AG04449 (cell line): ENCODE measurements at regions not wholly inside any gene's neighbourhood (a gene's known extent, or its start where the extent isn't known, plus 50 kb on each side); places are given as distances from the start of the nearest gene placed in this dataset.

Experiments
- CTCF ChIA-PET: fragments of 350-600 bp; formaldehyde crosslinking; extraction: SDS; loops from one replicate; lab custom pipeline; 2021; ENCODE audit warnings: antibody characterized with exemption; lab: Yijun Ruan, JAX
- POLR2A ChIA-PET: fragments of 400-600, 350-600 bp; formaldehyde crosslinking; extraction: SDS; loops from one replicate; lab custom pipeline; 2020; ENCODE audit warnings: antibody characterized with exemption, inconsistent platforms; lab: Yijun Ruan, JAX
- DNase-seq: peaks from one replicate; pipeline ENCODE4 v3.0.0-alpha.2; 2010; ENCODE audit warnings: low read depth, low spot score
- H3K4me3 ChIP-seq: 2 replicates; pipeline ENCODE4 v1.5.1; 2011; ENCODE audit warnings: low read depth, mild to moderate bottlenecking, control low read depth, low read length
- CTCF ChIP-seq: IDR thresholded peaks from one replicate; pipeline ENCODE4 v1.5.1; 2011; ENCODE audit warnings: mild to moderate bottlenecking, moderate library complexity, low read length, control low read depth, inconsistent platforms; ENCODE audit not compliant: insufficient read depth; ENCODE audit errors: missing control alignments

GRCh38 chr14:30223966-30224365 lies 296.3 kb upstream of the PRKD1 start:
- DNase-seq, result no peak
- no peak for TF ChIP-seq CTCF
- H3K4me3 ChIP-seq, result no peak overlapping the region
- POLR2A ChIA-PET, result no interaction called here
- CTCF ChIA-PET, result interaction anchor here (1.5 to 4.1 kb wide), 2 partner anchors 10 to 47 kb away, joined by 9 to 36 read pairs; no protein-coding TSS in a partner anchor

DNA sequence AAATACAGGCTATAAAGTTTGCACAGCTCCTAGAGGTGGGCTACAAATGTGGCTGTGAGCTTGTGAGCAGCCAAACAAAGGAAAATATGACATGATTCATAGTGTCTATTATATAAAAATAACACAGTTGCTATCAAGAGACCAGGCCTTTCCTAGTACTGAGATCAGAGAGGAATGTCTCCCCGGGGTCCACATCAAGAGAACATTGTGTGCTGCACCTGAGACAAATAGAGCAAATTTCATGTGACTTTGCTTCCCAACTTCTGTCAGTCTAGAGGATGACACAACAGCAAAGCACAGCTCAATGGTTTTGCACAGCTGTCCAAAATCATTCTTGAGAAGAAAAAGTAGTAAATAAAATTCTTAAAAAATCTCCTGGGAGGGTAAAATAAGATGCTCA lies 297.5 kb upstream of the PRKD1 start:
- TF ChIP-seq CTCF, result no peak
- no peak overlapping the region for H3K4me3 ChIP-seq
- ChIA-PET CTCF (interaction anchor here (0.9 to 4.1 kb wide), 3 partner anchors 11 to 45 kb away, joined by 3 to 36 read pairs (median 3); no protein-coding TSS in a partner anchor), POLR2A (no interaction called here)
- DNase-seq, result no peak

- H3K4me3 ChIP-seq, result no peak overlapping the region
- ChIA-PET POLR2A (no interaction called here), CTCF (interaction anchor here (3.3 kb wide), 1 partner anchor 13 kb away, joined by 14 read pairs; no protein-coding TSS in a partner anchor)
- DNase-seq, result no peak
- TF ChIP-seq CTCF, result no peak
Measured at GRCh38 chr14:30227436-30227835, 299.8 kb upstream of the PRKD1 start.

- ChIA-PET CTCF (interaction anchor here (3.3 kb wide), 1 partner anchor 14 kb away, joined by 14 read pairs; no protein-coding TSS in a partner anchor), POLR2A (no interaction called here)
- no peak for TF ChIP-seq CTCF
- DNase-seq, result no peak
- no peak overlapping the region for H3K4me3 ChIP-seq
Measured at GRCh38 chr14:30227876-30228275, 300.2 kb upstream of the PRKD1 start.

DNA sequence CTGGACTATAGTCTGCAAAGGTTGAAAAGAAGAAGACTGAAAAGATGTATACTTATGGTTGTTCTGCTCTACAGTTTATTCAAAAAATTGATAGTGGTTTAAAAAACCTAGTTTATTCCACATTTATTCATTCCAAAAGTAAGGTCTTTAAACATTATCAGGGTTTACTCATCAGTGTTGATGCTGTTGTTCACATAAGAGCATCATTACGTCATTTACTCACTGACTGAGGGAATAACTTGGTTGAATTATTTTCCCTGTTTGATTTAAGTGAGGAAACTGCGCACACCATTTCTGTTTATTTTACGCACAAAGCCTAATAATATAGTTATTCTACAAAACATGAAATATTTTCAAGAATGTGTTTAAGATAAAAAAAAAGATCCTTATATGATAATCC lies 303.1 kb upstream of the PRKD1 start:
- CTCF ChIA-PET, result no interaction called here
- DNase-seq, result no peak
- POLR2A ChIA-PET, result no interaction called here
- no peak for TF ChIP-seq CTCF
- H3K4me3 ChIP-seq, result no peak overlapping the region

GRCh38 chr14:30234966-30235365 lies 307.3 kb upstream of the PRKD1 start:
- no peak for DNase-seq
- ChIA-PET CTCF (interaction anchor here (1.0 kb wide), 1 partner anchor 36 kb away, joined by 5 read pairs; no protein-coding TSS in a partner anchor), POLR2A (no interaction called here)
- H3K4me3 ChIP-seq, result no peak overlapping the region
- no peak for TF ChIP-seq CTCF
